GM03348 (cell line): ENCODE measurements at regions not wholly inside any gene's neighbourhood (a gene's known extent, or its start where the extent isn't known, plus 50 kb on each side); places are given as distances from the start of the nearest gene placed in this dataset.

ENCODE experiments used
- DNase-seq: peaks from one replicate; pipeline ENCODE4 v3.0.0; 2012; ENCODE audit warnings: low spot score

DNA sequence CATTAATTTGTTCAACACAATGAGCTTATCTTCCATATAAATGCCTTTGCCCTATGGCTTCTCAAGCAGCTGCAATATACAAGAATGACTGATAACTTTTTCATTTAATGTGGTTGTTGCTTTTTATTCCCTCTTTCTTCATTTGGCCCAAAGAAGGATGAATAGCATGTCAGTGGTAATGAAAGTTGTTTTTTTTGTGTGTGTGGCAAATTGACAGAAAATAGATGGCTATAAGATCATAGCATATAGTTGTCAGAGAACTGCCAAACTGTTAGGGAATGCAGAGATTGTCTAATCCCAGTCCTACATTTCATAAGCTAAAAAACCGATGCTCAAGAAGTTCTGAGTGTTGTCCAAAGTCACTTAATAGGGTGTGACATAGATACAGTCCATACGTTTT, 244.3 kb downstream of the ACTR3 start:
- DNase-seq = no peak

GRCh38 chr2:114139542-114139941, 249.7 kb downstream of the ACTR3 start:
- DNase-seq = no peak

GRCh38 chr2:114156366-114157056, 266.6 kb downstream of the ACTR3 start:
- DNase-seq = no peak

DNA sequence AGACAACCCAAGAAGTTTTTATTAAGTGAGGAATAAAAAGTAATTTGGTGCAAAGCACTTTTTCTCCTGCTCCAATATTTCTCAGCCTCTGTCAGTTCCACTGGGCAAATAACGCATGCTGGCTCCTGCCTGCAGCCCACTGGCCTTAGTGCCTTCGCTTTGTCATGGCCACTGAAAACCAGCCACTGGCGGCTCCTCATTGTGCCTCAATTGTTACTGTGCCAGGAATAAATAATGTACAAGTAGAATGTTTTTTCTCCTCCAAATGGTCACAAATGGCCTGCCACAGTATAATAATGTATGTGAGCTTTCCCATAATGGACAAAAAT, 267.1 kb downstream of the ACTR3 start:
- DNase-seq = no peak

GRCh38 chr2:114160263-114160981, 270.5 kb downstream of the ACTR3 start:
- DNase-seq = no peak

GRCh38 chr2:114161371-114161770, 271.5 kb downstream of the ACTR3 start:
- no peak for DNase-seq

GRCh38 chr2:114167799-114168198, 274.6 kb upstream of the DPP10 start:
- DNase-seq = no peak

DNA sequence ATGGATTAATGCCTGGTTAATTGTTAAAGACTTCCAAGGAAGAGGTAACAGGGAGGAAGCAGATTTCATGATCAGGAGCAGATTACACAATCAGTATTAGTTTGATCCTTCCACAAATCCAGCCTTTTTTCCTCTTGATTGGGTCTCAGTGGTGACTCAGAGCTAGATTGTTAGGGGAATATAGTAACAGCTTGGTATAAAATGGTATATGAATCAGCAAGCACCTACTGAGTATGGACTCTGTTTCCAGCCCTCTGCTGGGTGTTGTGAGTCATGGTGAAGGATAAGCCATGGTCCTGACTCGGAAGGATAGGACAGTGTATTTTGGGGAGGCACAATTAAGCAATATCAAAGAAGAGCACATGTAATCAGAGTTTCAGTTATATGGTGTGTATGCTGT, 272.4 kb upstream of the DPP10 start:
- no peak for DNase-seq

- no peak for DNase-seq
Measured at GRCh38 chr2:114175507-114175906, 266.9 kb upstream of the DPP10 start.

DNA sequence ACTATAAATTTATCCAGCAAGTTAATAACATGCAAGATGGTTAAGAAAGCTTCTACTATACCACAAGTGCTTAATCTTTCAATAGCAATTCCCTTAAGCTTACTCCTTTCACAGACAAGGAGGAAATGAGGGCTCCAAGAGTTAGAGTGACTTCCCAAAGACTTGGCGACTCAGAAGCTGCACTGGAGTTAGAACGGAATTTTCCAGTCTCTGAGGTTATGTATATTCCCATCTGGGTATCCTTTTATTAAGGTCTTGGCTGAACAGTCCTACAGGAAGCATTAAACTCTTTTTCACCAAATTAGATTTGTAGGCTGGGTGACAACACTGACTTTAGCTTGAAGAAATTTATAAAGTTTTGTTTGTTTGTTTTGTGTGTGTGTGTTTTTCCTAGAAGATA, 256.9 kb upstream of the DPP10 start:
- no peak for DNase-seq

GRCh38 chr2:114192362-114192761, 250.1 kb upstream of the DPP10 start:
- DNase-seq = peak; percentile 13

DNA sequence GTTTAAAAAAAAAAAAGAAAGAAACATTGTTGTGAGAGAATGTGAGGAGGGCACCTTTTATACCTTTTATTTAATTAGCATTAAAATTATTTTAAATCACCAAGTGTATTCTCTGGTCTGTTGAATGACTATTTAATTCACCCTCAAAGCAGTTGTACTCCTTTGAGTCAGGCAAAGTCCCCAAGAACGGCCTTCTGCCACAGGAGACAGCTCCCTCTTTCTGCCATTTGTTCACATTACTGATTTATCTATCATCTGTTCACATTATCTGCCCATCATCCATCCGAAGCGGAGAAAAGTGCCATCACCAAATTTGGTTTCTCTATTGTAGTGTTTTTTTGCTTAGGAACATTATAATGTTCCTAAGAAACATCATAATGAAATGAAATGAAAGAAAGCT, 240.7 kb upstream of the DPP10 start:
- peak; percentile 6 for DNase-seq

DNA sequence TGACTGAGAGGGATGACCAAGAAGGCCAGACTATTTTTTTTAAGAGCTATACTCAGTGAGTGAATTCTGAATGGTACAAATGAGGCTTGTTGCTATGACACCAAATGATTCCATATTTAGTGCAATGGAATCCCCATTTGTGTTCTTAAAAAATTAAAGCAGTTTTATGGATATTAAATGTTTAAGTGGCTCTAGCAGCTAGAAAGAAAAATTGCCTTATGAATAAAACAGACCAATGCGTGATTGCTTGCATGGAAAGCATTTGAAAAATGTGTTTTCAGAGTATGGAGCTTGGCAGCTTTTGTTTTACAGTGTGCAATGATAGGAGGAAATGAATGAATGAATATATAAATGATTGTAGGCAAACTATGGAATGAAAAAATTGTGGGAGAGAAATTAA, 238.8 kb upstream of the DPP10 start:
- DNase-seq = no peak

GRCh38 chr2:114213808-114214207, 228.6 kb upstream of the DPP10 start:
- DNase-seq = no peak

- no peak for DNase-seq
Measured at GRCh38 chr2:114218383-114218782, 224.1 kb upstream of the DPP10 start.

GRCh38 chr2:114219456-114219855, 223.0 kb upstream of the DPP10 start:
- no peak for DNase-seq

DNA sequence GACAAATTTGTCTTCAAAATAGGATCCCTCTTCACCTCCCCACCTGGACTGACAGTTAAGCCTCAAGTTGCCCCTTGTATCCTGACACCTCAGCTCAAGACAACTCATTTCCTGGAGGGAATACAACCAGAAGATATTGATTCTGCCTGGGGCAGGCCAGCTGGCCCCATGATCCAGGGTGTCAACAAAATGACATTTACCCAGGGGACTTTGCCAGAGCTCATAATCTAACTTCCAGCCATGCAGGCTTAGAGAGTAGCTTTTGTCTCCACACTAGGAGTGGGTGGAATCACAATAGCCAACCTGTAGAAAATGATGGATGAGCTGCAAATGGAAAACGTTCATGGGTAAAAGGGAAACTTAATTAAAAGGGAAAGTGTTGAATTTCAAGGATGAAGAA, 220.1 kb upstream of the DPP10 start:
- DNase-seq = no peak

DNA sequence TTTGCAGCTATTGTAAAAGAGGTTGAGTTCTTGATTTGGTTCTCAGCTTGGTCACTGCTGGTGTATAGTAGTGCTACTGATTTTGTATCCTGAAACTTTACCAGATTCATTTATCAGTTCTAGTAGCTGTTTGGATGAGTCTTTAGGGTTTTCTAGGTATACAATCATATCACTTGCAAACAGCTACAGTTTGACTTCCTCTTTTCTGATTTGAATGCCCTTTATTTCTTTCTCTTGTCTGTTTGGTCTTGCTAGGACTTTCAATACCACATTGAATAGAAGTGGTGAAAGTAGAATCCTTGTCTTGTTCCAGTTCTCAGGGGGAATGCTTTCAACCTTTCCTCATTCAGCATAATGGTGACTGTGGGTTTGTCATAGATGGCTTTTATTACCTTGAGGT, 210.5 kb upstream of the DPP10 start:
- DNase-seq = no peak

DNA sequence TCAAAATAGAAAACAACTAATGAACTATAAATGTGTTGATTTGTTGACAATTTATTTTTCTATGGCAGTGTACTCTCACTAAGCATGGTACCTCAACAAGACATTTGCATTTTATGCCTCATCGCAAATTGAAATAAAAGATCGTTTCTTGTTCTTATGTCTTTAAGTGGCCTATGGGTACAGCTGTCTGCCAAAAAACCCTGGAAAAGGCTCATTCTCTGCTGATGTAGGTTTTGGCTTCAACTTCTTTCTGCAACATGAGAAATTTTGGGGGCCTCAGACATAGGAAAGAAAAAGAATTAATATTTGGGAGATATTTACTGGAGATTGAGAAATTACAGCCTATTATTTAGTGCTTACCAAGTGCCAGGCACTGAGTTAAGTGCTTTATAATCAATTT, 205.1 kb upstream of the DPP10 start:
- DNase-seq = no peak

DNA sequence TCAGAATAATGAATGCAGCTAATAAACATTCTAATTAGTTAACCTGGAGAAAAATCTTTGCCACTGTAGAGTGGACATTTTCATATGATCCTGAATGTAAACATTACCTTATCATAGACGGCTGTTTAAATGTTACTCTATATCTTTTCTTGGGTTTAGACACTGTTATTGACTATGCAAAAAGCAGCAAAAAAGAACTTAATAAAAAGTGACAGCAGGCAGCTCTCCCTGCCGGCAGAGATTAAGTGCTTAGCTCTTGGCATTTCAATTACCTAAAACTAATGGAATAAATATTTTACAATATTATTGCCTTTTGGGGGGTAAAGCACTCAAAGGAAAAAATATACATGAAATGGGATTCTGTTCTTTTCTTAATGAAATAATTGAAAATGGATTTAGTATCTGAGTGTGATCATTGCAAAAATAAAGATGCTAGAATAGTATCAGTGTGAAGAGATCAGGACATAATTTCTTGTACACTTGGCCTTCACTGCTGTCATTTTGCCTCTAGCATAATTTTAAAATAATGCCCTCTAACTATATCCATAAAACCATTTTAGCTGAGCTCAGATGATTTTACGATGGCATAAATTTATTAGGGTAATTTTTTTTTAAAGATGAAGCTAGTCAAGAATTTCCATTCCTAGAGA, 203.4 kb upstream of the DPP10 start:
- DNase-seq = no peak

GRCh38 chr2:114248648-114249047, 193.8 kb upstream of the DPP10 start:
- DNase-seq = no peak

DNA sequence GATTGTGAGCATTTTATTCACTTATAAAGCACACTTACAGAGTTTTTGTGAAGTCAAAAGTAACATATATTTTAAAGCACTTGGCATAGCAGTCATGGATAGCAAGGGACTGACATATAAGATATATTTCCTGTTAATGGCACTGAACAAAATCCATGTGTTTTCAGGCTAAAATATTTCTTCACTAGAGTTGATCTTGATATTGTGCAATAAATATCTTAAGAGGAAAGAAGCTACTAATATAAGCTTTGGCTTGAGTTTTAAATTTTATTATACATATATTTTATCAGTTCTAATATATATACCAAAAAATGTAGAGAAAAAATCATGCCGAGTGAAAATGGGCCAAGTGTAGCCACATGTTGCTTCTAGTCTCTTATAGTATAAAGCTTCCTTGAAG, 189.7 kb upstream of the DPP10 start:
- DNase-seq = no peak

DNA sequence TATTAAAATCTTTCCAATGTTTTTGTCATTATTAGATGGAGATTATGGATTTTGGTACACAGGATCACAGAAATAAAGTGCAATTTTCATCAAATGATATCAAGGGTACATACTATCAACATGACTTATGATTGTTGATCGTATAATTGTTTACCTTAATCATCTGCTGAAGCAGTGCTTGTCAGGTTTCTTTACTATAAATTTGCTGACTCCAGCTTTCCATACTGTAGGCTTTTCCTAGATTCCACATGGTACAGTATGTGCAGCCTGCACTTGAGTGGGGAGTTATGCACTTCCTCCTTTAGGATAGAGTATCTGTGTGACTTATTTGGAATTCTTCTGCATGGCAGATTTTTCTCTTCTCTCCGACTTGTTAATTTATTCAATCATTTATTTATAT, 187.6 kb upstream of the DPP10 start:
- DNase-seq = no peak

GRCh38 chr2:114259389-114259788, 183.1 kb upstream of the DPP10 start:
- DNase-seq = no peak
